NCI-H2107 treated with DMSO at 0.1 percent for 48 hours (cell line): ENCODE measurements at regions not wholly inside any gene's neighbourhood (a gene's known extent, or its start where the extent isn't known, plus 50 kb on each side); places are given as distances from the start of the nearest gene placed in this dataset.
"Not testable (repeated sequence)": the region's sequence is repeated elsewhere in the genome, so short reads cannot be mapped to it uniquely, and the experiment has no call there.

Source experiments
- DNase-seq: peaks from one replicate; lab custom pipeline; 2025; ENCODE audit not compliant: unreplicated experiment; lab: John Stamatoyannopoulos, UW

DNA sequence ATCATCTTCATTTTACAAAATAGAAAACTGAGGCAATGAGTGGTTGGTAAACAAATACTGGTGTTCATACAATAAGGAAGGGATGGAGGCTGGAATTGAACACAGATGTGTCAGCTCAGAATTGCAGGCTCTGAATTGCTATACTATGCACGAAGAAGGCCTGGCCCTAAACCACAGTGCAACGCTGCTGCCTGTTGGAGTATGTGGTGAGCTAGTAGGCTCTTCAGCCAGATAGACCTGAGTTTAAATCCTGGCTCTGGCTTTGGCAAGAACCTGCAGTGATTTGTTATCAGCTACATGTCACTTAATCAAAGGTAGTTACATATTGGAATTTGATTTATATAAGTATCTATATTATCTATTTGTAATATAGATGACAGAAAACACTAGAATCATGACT is 1602.4 kb upstream of the CELF4 start:
- no peak for DNase-seq

DNA sequence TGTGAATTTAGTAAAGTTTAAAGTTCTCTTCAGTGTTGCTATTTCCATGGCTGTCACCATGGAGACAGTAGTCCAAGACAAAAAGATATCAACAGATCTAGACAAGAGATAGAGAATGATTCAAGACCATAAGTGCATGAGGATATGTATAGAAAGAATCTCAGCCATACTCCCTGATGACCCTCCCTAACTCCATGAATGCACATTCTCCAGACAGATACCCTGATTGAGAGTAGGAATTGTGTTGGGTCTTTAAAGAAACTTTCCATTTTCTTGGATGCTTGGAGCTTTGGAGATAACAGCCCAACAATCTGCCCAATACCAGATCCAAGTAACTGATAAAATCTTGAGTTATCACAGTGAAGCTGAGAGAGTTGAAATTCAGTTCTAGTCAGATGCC is 1601.2 kb upstream of the CELF4 start:
- DNase-seq: no peak

DNA sequence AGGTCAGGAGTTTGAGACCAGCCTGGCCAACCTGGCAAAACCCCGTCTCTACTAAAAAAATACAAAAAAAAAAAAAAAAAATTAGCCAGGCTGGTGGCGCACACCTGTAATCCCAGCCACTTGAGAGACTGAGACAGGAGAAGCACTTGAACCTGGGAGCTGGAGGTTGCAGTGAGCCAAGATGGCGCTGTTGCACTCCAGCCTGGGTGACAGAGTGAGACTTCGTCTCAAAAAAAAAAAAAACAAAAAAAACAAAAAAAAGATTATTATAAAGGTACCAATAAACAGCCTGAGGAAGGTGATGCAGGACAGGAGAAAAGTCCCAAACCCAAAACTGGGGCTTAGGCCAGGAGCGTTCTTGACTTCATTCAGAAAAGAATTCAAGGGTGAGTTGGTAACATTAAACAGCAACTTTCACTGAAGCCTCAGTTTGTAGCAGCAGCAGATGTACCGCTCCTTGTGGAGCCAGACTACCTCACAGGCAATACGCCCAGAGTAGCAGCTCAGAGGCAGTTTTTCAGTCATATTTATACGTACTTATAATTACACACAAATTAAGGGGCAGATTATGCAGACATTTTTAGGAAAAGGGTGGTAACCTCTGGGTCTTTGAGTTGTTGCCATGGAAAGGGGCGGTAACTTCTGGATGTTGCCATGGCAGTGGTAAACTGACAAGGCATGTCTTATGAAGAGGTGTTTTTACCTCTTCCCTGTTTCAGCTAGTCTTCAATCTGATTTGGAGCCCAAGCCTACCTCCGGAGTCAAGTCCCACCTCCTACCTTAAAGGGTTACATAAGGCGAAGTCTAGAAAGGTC is 1596.6 kb upstream of the CELF4 start:
- no peak for DNase-seq

DNA sequence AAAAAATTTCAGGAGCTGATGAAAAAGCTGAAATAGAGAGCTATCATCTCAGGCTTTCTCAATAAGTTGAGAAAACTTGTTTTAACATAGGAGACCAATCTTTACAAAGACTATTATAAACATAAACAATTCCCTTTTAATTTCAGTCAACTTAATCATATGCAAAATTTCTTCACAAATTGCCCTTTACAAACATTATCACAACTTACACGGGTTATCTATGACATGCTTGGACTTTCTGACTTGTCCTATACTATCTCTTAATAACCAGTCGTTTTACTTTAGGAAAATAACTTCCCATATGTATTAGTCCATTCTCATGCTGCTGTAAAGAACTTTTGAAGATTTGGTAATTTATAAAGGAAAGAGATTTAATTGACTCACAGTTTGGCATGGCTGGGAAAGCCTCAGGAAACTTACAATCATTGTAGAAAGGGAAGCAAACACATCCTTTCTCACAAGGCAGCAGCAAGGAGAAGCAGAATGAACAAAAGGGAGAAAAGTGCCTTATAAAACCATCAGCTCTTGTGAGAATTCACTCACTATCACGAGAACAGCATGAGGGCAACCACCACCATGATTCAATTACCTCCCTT is 1583.7 kb upstream of the CELF4 start:
- no peak for DNase-seq

DNA sequence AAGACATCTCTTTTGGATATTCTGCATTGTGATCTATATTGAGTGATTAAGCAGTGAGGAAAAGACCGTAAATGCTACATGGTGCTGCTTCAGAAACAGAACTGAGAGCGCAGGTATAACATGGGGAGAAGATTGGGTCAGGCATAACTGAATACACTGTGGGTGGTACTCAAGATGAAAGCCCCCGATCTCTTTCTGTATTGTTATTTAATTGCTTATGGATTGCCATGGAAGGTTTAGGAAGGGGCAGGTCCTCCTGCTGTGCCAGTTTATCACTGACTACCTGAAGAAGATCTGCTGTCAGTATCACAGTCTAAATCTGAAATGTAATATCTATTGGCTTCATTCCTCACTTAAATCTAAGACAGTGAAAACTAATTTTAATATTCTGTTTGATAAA is 1568.7 kb upstream of the CELF4 start:
- DNase-seq: no peak

DNA sequence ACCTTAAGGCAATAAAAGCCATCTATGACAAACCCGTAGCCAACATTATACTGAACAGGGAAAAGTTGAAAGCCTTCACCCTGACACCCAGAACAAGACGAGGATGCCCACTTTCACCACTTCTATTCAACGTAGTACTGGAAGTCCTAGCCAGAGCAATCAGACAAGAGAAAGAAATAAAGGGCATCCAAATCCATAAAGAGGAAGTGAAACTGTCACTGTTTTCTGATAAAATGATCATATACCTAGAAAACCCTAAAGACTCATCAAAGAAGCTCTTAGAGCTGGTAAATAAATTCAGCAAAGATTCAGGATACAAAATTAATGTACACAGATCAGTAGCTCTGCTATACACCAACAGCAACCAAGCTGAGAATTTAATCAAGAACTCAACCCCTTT is 1561.9 kb upstream of the CELF4 start:
- not testable (repeated sequence) for DNase-seq

DNA sequence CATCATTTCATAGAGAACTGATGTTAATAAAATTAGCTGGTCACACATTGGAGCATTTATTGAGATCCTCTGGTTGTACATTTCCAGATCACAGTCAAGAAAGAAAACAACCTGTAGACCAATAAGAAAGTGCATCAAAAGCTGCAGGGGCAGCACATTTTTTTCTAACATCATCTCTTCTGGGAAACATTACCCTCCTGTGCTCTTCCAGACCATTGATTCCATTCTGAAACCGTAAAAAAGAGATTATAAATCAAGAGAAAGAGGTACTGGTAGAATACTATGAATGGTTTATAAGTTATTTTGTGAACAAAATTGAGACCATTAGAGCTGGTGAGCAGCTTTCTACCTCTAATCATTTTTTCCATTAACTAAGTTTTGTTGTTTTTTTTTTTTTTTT is 1548.2 kb upstream of the CELF4 start:
- DNase-seq: no peak

DNA sequence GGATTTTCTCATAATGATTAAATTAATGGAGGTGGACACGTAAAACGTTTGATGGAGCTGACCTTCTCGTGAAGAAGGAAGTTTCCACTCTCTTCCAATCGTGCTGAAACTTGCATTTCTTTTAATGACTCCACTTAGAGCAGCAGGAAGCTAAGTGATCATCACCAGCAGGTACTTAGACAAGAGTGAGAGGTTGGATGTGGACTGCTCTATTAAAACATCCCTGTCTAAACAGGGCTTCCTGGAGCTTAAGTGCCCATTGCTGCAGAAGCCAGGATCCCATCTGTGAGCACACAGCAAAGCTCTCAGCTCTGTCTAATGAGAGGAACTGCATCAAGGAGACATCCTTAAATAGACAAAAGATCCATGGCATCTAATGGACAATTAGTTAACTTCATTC is 1539.5 kb upstream of the CELF4 start:
- peak; percentile 70 for DNase-seq

DNA sequence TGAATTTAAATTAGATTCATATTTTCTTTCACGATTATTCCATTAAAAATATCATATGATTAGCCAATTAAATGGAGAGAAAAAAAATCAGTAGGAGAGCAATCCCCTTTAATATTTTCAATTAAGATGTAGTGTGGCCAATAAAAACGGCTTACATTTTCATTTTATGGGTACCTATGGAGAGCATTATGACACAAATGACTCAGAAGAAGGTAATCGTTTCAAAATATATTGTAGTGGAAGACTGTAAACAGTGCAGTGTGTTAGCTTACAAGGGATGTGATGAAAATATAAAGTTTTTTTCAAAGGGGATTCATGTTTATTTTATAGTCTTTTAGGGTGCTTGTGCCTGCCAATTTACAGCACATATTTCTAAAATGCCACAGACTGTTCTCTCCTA is 1507.4 kb upstream of the CELF4 start:
- no peak for DNase-seq

DNA sequence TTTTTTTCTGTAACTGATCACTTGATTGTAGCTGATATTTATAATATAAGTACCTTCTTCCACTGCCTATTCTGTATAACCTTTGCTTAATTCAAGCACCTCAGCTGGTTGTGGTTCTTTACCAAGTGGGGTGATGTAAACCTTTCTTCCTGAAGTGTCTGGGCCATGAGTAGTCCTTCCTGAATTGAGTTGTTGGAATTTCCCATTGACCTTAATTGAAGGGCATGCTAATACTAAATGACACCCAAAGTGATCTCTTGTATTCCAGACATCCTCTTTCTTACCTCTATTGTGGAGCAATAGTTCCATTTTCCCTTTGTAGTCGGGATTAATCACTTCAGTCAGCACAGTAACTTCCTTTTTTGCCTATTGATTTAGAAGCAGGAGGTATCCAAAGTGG is 1496.8 kb upstream of the CELF4 start:
- no peak for DNase-seq

DNA sequence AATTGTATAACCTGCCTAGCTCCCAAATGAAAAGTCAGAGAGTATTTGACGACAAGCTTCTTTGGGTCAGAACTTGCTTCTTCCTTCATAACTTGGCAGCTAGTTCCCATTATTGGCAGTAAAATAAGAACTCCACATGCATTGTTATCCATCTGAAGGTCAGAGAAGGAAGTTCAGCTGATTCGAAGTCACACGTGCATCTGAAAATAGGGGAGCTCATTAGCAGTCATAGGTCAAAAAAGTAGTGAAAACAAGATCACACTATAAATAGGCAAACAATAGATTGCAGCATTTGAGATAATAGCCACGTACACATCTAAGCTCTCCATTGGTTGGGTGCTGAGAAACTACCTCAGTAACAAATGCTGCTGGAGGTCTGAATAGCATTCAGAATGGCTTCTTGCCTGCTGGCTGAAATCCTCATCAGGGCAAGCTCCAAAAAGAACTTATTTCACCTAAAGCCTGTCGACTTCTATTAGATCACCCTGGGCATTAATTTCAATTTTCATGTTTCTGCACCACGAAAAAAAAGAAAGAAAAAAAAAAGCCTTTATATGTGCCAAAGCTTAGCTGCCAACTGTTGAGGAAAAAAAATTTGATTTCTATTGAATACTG is 1492.9 kb upstream of the CELF4 start:
- DNase-seq: no peak

DNA sequence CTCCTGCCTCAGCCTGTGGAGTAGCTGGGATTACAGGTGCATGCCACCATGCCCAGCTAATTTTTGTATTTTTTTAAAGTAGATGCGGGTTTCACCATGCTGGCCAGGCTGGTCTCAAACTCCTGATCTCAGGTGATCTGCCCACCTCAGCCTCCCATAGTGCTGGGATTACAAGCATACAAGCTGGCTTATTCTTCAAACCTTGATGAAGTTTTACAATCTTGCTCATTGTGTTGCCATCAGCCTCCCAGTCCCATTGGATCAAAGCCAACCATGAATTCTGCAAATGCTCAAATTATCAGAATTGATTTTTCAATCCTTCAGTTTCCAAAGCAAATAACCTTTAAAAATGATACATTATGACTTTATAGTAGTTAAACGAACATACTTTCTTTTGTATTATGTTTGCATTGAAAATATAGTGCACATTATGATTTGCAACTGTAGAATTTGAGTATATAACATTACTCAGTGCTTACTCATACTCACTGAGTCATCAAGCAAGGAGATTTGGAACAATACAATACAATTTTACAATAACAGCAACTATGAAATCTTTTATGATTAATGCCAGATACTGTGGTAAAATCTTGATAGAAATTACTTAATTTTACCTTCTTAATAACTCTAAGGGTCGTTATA is 1491.9 kb upstream of the CELF4 start:
- no peak for DNase-seq

DNA sequence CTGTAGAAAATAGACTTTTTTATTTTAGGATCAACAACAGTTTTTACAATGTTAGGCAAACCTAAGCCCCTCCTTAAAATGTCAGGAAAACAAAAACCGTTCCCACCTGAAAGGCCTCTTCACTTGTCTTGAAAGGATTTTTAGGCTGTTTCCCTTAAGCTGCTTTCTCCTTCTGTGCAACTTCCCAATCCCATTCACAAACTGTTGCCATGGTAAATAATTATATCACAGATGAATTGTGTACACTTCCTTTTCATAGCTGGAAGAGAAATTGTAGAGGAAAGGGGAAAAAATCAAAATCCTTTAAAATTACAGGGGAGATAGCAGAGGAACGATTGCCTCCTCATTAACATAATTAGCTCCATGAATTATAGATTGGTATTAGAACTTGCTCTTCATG is 1488.0 kb upstream of the CELF4 start:
- peak; percentile 23 for DNase-seq

DNA sequence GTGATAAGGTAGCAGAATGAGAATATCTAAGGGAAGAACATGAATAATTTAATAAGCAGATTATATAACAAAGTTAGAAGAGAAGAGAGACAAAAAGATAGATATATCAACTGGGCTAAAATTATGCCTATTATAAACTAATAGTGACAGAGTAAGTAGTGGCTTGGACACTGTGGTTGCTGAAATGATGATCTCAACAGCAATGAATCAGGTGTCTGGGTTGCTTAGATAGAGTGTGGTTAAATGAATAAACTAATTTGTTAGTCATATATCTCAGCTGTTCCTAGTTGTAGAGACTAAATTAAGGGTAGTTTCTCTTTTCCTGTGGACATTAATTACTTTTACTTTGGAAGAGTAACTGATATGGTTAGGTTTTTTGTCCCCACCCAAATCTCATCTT is 1485.4 kb upstream of the CELF4 start:
- no peak for DNase-seq

DNA sequence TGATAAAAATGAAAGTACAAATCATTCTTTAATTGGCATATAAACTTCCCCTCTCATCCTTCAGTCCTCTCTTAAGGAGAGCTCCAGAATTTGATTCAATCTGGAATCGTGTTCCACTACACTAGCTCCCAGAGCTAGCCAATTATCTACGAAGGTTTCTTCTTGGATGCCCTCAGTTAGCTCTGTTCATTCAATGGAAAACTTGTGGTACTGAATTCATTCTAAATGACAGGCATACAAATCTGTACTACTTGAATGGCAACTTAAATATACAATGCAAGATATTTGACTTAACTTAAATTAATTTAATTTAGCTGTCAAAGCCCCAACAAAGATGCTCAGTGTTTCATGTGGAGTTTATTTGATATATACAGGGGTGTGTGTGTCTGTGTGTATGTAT is 1474.2 kb upstream of the CELF4 start:
- no peak for DNase-seq

DNA sequence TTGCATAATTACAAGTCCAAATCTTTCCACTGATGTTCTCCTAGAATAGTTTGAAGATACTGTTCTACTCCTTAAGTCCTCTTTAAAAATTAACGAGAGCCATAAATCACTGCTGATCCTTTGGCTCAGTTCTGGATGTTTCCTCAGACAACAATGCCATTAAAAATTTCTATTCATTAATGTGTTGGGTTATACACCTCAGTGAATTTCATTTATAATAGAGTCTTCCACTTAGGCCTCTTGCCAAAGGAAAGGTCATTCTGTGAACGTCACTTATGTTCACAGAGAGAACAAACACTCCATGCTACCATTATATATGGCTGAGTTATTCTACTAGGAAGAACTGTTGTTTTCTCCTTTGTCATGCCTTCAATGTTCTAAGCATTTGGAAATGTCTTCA is 1472.3 kb upstream of the CELF4 start:
- DNase-seq: peak; percentile 6

DNA sequence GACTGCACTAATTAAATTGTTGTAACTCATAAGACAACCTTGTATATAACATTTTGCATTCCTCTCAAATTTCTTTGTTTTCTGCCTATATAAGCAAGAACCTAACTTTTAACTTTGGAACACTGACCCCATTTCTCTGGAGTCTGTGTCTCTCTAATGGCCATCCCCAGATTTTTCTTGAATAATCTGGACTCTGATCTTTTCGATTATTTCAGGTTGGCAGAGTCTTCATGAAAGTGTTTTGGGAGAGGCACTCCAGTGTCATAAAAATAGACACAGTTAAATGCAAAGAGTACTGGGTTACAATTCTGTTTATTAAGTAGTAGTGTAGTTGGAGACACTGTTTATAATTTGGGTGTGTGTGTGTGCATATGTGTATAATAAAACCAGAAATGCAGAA is 1467.7 kb upstream of the CELF4 start:
- no peak for DNase-seq

DNA sequence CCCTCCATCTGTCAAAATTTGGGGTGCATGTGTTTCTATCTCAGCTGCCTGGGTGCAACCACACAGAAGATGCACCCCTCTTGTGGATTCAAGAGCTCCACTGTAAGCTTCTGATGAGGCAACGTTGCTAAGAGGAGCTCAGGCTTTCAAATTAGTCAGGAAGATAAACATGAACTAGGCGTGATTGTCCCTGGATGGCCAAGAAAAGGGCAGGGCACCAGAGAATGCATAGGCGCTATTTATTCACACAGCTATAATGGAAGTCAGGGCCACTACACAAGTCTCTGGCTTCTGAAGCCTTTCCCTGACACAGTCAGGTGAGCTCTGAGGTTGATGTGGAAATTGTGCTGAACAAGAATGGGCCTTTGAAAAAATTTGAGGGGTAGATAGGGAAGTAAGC is 1466.0 kb upstream of the CELF4 start:
- DNase-seq: no peak

DNA sequence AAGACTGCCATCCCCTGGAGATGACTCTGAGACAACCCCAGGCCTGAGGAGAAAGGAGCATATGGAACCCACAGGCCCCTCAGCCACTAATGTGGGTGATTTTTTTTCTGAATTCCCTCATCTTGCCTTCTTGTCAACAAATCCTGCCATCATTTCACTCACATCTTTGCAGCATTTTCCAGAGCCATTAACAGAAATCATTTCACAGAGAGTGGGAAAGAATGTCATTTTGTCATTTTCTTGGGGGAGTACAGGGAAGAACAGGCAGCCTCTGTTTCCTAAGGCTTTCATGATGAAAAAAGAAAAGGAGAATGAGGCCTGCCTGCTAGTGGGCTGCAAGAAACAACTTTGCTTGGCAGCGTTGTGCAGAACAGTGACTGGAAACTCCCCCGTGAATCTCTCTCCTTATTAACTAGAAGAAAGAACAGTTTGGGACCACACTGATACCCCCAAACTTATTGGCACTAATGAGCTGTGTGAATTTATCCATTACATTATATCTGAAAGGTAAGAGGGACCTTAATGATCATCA is 1464.6 kb upstream of the CELF4 start:
- DNase-seq: no peak

DNA sequence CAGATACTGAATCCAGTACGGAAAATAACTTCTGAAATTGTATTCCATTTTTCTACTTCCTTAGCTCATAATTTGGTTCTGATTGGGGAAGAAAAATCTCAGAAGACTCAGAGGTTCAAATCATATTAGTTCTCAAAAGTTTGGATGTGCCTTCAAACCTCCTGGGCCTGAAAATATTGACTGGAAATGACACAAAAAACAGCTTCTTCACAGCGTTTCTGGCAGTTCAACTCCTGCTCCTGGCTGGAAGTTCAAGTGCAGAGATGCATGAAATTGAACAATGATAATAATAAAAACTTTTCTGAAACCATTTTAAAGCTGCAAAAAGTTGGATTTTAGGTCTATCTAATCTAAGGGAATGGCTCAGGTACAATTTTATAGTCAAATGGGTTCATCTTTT is 1459.9 kb upstream of the CELF4 start:
- no peak for DNase-seq

DNA sequence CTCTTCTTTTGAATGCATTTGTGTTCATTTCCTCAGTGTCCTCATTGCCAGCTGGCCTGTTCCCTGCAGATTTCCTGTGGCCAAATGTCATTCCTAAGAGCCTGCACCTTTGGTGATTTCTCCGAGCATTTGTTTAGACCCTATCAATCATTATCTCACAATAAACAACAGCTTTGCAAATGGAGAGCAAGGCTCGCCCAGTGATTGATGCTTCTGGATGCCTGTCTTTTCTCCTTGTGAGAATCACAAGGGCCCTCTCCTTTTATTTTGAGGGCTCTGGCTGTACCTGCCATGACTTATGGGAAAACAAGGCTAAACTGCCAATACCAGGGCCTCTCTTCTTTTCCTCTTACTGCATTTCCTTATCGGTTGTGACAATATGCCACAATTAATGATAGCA is 1454.4 kb upstream of the CELF4 start:
- DNase-seq: no peak
